MM.1S (cell line): ENCODE measurements at regions not wholly inside any gene's neighbourhood (a gene's known extent, or its start where the extent isn't known, plus 50 kb on each side); places are given as distances from the start of the nearest gene placed in this dataset.

Experiments used
- DNase-seq: peaks from one replicate; pipeline ENCODE4 v3.0.0-alpha.2; 2015
- H2AFZ ChIP-seq: fragments of 300-600 bp; sonication (generic); 2 replicates; pipeline ENCODE4 v1.6.0; 2016; ENCODE audit warnings: antibody characterized with exemption, low read length
- H3F3A ChIP-seq: fragments of 300-600 bp; sonication (generic); 2 replicates; pipeline ENCODE4 v1.6.1; 2016; ENCODE audit warnings: mild to moderate bottlenecking, antibody characterized with exemption, low read length, moderate library complexity, mixed read lengths; ENCODE audit not compliant: insufficient read depth
- H3K27ac ChIP-seq: fragments of 300-600 bp; sonication (generic); 2 replicates; pipeline ENCODE4 v1.5.1; 2016; ENCODE audit warnings: mild to moderate bottlenecking, low read length
- H3K27me3 ChIP-seq: fragments of 300-600 bp; sonication (generic); replicated peaks from 2 replicates; pipeline ENCODE4 v1.6.0; 2016; ENCODE audit warnings: low read length; ENCODE audit not compliant: insufficient read depth
- H3K36me3 ChIP-seq: fragments of 300-600 bp; sonication (generic); replicated peaks from 2 replicates; pipeline ENCODE4 v1.6.1; 2016; ENCODE audit warnings: mild to moderate bottlenecking, low read length, mixed read lengths; ENCODE audit not compliant: insufficient read depth
- H3K4me1 ChIP-seq: fragments of 300-600 bp; sonication (generic); 2 replicates; pipeline ENCODE4 v1.6.1; 2016; ENCODE audit warnings: low read length, mixed read lengths
- H3K4me2 ChIP-seq: fragments of 300-600 bp; sonication (generic); 2 replicates; pipeline ENCODE4 v1.6.0; 2016; ENCODE audit warnings: low read depth, low read length
- H3K4me3 ChIP-seq: fragments of 300-600 bp; sonication (generic); 2 replicates; pipeline ENCODE4 v1.5.1; 2016; ENCODE audit warnings: low read length, mixed read lengths
- H3K79me2 ChIP-seq: fragments of 300-600 bp; sonication (generic); 2 replicates; pipeline ENCODE4 v1.6.1; 2016; ENCODE audit warnings: mixed run types, low read length, mixed read lengths
- H3K9ac ChIP-seq: fragments of 300-600 bp; sonication (generic); 2 replicates; pipeline ENCODE4 v1.6.1; 2016; ENCODE audit warnings: low read length, mixed read lengths
- H3K9me2 ChIP-seq: fragments of 300-600 bp; sonication (generic); replicated peaks from 2 replicates; pipeline ENCODE4 v1.6.1; 2016; ENCODE audit warnings: mild to moderate bottlenecking, low read length, mixed read lengths; ENCODE audit not compliant: insufficient read depth
- H3K9me3 ChIP-seq: fragments of 300-600 bp; sonication (generic); replicated peaks from 2 replicates; pipeline ENCODE4 v1.6.1; 2016; ENCODE audit warnings: mild to moderate bottlenecking, low read length, mixed read lengths; ENCODE audit not compliant: insufficient read depth
- H4K20me1 ChIP-seq: fragments of 300-600 bp; sonication (generic); 2 replicates; pipeline ENCODE4 v1.6.1; 2016; ENCODE audit warnings: mild to moderate bottlenecking, low read length, moderate library complexity, mixed read lengths; ENCODE audit not compliant: insufficient read depth
- EZH2 ChIP-seq: fragments of 300-600 bp; sonication (generic); optimal IDR thresholded peaks from 2 replicates; pipeline ENCODE3; 2017; ENCODE audit warnings: low read depth, mild to moderate bottlenecking, antibody characterized with exemption, low read length, mixed read lengths
- EZH2phosphoT487 ChIP-seq: fragments of 300-600 bp; sonication (generic); IDR thresholded peaks from 2 replicates; pipeline ENCODE4 v1.6.1; 2018; ENCODE audit warnings: antibody characterized with exemption, low read length
- TF ChIP-seq, protein P1 (sequence below): fragments of 300-600 bp; sonication (generic); IDR thresholded peaks from 2 replicates; pipeline ENCODE4 v1.5.1; 2016; ENCODE audit warnings: antibody characterized with exemption, low read length, mixed read lengths

DNA sequence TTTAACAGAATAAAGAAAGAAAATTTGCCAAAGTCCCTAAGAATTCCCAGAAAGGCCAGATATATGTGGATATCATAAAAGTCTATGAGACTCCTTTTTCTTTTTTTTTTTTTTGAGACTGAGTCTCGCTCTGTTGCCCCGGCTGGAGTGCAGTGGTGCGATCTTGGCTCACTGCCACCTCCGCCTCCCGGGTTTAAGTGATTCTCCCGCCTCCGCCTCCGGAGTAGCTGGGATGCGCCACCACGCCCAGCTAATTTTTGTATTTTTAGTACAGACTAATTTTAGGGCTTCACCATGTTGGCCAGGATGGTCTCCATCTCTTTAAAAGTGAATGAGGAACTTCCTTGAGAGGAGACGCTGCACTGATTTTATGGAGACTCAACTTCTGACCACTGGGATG lies 335.2 kb downstream of the FBXO15 start:
- Histone ChIP-seq H2AFZ (no peak overlapping the region), H3K27ac (no peak overlapping the region), H3K27me3 (no peaks in the 10 kb centered on the region), H3K9ac (no peak overlapping the region), H3K4me2 (no peak overlapping the region), H3F3A (no peaks in the 10 kb centered on the region), H3K36me3 (no peaks in the 10 kb centered on the region), H3K4me3 (no peak overlapping the region), H3K9me3 (no peaks in the 10 kb centered on the region), H3K4me1 (no peaks in the 10 kb centered on the region), H3K9me2 (no peaks in the 10 kb centered on the region), H3K79me2 (no peaks in the 10 kb centered on the region), H4K20me1 (no peaks in the 10 kb centered on the region)
- DNase-seq, result no peak
- TF ChIP-seq, protein P1, sequence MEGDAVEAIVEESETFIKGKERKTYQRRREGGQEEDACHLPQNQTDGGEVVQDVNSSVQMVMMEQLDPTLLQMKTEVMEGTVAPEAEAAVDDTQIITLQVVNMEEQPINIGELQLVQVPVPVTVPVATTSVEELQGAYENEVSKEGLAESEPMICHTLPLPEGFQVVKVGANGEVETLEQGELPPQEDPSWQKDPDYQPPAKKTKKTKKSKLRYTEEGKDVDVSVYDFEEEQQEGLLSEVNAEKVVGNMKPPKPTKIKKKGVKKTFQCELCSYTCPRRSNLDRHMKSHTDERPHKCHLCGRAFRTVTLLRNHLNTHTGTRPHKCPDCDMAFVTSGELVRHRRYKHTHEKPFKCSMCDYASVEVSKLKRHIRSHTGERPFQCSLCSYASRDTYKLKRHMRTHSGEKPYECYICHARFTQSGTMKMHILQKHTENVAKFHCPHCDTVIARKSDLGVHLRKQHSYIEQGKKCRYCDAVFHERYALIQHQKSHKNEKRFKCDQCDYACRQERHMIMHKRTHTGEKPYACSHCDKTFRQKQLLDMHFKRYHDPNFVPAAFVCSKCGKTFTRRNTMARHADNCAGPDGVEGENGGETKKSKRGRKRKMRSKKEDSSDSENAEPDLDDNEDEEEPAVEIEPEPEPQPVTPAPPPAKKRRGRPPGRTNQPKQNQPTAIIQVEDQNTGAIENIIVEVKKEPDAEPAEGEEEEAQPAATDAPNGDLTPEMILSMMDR, result no peak
- no peak for TF ChIP-seq EZH2phosphoT487
- TF ChIP-seq EZH2, result no peak

DNA sequence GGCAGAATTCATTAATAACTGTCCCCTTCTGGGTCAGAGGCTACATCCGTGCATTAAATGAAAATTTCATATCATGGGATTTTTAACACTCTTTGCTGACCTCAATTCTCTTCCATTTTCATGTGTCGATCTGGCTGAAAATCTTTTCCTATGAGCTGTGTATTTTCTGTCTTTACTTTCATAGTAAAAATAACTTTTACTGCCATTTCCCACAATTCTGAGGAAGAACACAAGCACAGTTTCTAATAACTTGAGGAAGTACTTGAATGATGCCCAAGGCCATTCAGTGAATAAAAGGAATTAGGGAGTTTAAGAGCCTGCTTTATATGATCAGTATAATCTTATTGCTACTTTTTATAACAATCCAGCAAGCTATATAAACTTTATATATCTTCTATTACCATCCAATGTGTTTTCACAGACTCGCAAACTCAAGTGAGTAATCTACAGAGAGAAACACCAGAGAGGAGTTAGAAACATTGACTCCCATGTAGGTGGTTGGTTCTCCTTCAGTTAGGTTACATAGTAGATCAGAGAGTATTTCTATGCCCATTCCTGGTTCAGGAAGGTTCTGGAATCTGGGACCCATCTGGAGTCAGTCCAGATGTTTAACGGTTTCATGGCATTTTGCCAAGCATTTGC lies 340.0 kb downstream of the FBXO15 start:
- H3K4me3 ChIP-seq, result no peak overlapping the region
- H3K4me1 ChIP-seq, result no peaks in the 10 kb centered on the region
- H3K79me2 ChIP-seq, result no peaks in the 10 kb centered on the region
- no peaks in the 10 kb centered on the region for H3F3A ChIP-seq
- TF ChIP-seq EZH2 (no peak), EZH2phosphoT487 (no peak)
- TF ChIP-seq, protein P1, result no peak
- no peaks in the 10 kb centered on the region for H4K20me1 ChIP-seq
- no peak overlapping the region for H3K27ac ChIP-seq
- H3K9me3 ChIP-seq, result no peaks in the 10 kb centered on the region
- H3K27me3 ChIP-seq, result no peaks in the 10 kb centered on the region
- DNase-seq, result no peak
- H2AFZ ChIP-seq, result no peak overlapping the region
- no peak overlapping the region for H3K4me2 ChIP-seq
- no peak overlapping the region for H3K9ac ChIP-seq
- no peaks in the 10 kb centered on the region for H3K36me3 ChIP-seq
- H3K9me2 ChIP-seq, result no peaks in the 10 kb centered on the region

DNA sequence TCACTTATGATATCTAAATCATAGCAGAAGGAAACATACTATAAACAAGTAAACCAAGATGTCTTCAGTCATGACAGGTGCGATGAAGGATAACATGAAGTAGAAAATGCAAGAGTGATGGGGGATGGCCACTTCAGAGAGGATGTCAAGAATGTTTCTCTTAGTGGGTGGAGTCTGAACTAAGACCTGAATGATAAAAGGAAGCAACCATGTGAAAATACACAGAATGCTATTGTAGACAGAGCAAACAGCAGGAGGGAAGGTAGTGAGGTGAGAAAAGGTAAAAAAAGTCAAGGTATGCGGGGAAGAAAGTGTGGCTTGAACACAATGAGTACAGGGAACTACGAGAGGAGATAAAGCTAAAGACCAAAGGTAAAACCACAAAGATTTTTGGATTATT lies 341.6 kb downstream of the FBXO15 start:
- Histone ChIP-seq H3K36me3 (no peaks in the 10 kb centered on the region), H3K4me2 (no peak overlapping the region), H3K9me2 (no peaks in the 10 kb centered on the region), H3K79me2 (no peaks in the 10 kb centered on the region), H2AFZ (no peak overlapping the region), H3F3A (no peaks in the 10 kb centered on the region), H3K27me3 (no peaks in the 10 kb centered on the region), H3K4me1 (no peaks in the 10 kb centered on the region), H4K20me1 (no peaks in the 10 kb centered on the region), H3K27ac (no peak overlapping the region), H3K9me3 (no peaks in the 10 kb centered on the region), H3K9ac (no peak overlapping the region), H3K4me3 (no peak overlapping the region)
- no peak for DNase-seq
- TF ChIP-seq, protein P1, result no peak
- TF ChIP-seq EZH2 (no peak), EZH2phosphoT487 (no peak)
